Stimulated activated CD8-positive, alpha-beta memory T cell treated with anti-CD3 and anti-CD28 coated beads, Interleukin-2, amount 100 ng/mL, for 48 hours (primary cell): ENCODE measurements at regions not wholly inside any gene's neighbourhood (a gene's known extent, or its start where the extent isn't known, plus 50 kb on each side); places are given as distances from the start of the nearest gene placed in this dataset.

Experiments used
- DNase-seq, 2 donors: peaks; one replicate each; pipeline ENCODE4 v3.0.0-alpha.2; 2020; ENCODE audit warnings: low read depth in 2 of 2

DNA sequence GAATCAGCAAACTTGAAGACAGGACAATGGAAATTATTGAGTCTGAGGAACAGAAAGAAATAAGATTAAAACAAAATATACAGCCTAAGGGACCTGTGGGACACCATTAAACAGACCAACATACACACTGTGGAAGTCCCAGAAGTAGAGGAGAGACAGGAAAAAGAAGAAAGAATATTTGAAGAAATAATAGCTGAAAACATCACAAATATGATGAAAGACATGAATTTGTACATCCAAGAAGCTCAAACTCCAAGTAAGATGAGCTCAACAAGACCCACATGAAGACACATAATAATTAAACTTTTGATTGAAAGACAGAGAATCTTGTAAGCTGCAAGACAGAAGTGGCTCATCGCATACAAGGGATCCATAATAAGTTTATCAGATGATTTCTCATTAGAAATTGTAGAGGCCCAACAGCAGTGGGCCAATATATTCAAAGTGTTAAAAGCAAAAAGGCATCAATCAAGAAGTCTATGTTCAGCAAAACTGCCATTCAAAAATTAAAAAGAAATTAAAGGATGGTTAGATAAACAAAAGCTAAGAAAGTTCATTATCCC, 311.3 kb upstream of the ADGRL2 start:
- DNase-seq = no peak

- no peak for DNase-seq
Observed at GRCh38 chr1:81484284-81484683, 316.4 kb upstream of the ADGRL2 start.

DNA sequence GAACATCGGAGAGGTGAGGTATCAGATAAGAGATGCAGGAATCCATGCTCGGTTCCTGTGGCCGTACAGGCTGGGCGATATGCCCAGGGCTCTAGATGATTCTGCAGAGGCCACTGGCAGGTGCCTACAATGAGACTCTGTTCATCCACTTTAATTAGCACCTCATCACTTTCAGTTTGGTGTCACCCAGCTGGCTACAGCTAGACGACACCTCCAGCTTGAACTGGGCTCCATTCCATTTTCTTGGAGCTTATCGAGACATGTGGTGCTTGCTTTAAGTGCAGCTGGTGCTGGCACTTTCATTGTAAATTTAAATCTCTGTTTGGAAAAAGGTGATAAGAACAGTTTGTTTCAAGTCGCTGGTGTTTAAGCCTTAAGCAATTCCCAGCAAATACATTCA, 322.5 kb upstream of the ADGRL2 start:
- no peak for DNase-seq

- no peak for DNase-seq
Observed at GRCh38 chr1:81477710-81478109, 323.0 kb upstream of the ADGRL2 start.

DNA sequence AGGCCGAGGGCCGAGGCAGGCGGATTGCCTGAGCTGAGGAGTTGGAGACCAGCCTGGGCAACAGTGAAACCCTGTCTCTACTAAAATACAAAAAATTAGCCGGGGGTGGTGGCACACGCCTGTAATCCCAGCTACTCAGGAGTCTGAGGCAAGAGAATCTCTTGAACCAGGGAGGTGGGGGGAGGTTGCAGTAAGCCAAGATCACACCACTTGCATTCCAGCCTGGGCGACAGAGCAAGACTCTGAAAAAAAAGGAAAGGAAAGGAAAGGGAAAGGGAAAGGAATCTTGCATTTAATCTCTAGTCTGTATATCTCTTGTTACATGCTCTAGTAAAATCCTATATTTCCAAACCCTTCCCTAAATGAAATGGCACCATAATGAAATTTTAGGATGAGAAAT, 328.3 kb upstream of the ADGRL2 start:
- no peak for DNase-seq

DNA sequence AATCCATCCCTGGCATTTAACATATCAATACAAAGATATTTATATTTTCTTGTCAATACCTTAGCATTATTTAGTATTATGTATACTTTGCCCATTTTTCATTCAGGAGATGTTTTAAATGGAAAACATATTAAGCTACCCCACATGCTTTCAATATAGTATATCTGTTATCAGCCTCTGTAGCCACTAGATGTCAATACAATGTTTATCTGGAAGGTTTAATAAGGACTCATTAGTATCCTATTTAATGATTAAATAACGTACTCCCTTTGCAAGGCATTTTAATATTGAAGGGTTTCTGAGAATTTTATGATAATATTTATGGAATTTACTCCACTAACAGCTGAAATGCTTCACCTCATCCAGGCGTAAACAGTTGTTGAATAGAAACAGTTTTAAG, 329.5 kb upstream of the ADGRL2 start:
- DNase-seq = no peak

DNA sequence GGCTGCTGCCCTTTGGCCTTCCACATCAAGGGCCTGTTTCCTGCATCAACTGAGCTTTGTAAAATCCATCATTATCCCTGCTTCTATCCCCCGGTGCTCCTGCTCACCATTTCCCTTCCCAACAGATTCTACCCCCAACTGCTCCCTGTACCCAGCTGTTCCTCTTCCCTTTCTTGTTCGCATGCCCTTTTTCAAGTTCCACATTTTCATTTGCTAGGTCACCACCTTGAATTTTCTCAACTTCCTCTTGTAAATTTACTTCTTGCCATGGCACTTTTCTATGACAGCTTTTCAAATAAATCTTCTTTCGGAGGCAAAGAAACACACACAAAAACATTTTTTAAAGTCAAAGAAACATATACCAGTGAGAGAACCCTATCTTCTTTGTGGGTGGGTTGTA, 330.5 kb upstream of the ADGRL2 start:
- DNase-seq = no peak

GRCh38 chr1:81467383-81467782, 333.4 kb upstream of the ADGRL2 start:
- DNase-seq = no peak

DNA sequence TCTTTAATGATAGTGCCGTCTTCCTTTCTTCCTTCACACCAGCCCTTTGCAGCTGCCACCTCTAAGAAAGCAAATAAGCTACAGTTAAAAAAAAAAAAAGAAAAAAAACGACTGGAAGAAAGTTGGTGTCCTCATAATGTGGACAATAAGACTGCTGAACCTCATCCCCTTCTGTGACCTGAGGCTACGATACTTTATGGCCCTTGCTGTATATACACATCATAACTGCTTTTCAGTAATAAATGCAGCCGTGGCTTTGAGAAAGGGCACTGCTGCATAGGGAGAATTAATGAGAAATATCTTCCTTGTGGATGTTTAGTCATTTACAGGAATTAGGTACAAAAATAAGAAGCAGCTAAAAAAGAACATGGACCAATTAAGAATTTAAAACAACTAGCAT, 333.8 kb upstream of the ADGRL2 start:
- no peak for DNase-seq

DNA sequence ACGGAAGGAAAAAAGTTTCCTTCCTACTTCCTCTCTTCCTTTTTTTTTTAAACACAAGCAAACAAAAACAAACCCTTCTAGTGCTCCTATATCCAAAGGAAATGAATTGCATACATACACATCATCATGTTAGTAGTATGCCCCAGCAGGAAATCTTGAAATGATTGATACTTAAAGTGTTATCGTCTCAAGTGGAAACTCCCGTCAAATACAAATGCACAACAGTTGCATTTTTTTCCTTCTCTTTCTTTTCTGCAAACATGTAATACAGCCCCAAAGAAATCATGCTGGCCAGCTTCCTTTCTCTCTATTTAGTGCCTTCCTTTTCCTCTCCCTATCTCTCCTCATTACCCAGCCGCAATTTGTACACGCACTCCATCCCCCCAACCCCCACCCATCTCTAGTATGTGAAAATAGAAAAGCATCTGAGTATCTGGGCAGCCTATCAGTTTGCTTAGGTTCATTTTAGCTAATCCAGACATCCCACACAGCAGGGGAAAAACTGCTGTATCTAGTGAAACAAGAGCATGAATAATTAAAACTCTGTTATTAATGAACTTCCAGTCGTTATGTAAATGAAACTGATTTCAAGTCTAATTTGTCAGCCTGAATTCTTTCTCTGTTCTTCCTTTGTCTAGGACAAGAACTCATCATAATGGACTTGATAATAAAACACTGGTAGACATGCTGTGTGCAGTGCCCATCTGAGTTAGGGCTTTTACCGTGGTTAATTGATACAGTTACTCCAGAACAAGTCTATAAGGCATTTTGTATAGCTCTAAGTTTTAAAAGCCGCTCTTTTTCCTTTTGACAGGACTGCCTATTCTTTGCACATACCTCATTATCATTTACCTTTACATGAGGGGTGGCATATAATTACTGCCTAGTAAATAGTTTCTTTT, 336.5 kb upstream of the ADGRL2 start:
- DNase-seq = no peak

DNA sequence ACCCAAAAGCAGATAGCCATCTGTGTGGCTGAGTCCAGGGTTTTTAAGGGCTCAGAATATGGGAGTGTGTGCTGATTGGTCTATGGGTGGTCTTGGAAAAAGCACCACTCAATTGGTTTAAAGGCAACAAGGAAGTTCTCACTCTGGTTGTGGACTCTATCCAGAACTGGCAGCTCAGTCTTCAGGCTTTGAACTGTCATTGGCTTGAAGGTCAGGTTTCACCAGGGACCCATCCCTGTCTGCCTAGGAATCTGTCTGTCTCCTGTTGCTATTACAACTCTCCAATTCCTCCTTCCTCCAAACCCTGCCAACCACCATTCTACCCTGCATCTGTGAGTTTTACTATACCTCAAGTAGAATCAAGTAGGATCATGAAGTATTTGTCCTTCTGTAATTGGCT, 341.7 kb upstream of the ADGRL2 start:
- DNase-seq = no peak

GRCh38 chr1:81458186-81458585, 342.5 kb upstream of the ADGRL2 start:
- DNase-seq = no peak

DNA sequence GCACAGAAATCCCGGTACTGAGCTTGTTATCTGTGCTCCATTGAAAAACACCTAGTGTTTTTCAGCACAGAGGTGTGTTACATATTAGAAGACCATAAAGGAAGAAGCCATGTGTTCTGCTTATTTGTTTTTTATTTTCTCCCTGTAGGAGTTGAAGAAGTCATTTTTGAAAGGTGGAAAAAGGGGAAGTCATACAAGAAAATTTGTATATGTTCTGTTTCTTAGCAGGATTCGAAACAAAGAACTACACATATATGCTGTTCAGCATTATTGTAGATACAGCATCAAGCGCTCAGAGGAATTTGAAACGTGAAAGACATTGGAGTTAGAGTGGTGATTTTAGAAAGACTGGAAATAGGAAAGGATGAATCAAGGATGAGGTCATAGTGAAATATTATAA, 345.3 kb upstream of the ADGRL2 start:
- no peak for DNase-seq

DNA sequence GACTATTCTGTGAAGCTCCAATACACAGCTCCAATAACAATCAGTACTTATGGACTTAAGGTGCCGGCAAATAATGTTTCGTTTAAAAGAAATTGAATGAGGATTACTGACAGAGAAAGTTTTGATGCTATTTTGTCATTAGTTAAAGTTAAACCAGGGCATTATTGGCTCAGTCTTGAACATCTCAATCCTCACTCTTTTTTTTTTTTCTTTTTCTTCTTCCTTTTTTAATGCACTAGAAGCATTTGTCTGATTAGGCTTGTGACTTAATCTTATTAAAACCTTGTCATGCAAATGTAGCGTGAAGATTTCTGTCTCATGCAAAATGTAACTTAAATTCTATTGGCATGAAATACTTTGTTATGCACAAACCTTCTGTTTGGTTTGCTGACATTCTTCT, 346.8 kb upstream of the ADGRL2 start:
- DNase-seq = no peak

DNA sequence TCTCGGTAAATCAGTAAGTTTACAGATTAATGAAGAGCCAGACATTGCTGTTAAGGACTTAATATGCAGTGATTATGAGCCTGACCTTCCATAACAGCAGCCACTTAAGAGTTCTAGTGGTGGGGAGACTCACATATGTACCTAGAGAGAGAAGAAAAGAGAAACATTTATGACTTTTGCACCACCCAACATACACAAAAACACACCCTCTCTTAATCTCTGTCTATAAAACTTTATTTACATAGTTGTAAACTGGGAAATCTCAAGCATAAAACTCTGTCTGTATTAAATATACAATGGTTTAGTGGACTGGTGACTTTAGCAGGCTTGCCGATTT, 347.4 kb upstream of the ADGRL2 start:
- no peak for DNase-seq

DNA sequence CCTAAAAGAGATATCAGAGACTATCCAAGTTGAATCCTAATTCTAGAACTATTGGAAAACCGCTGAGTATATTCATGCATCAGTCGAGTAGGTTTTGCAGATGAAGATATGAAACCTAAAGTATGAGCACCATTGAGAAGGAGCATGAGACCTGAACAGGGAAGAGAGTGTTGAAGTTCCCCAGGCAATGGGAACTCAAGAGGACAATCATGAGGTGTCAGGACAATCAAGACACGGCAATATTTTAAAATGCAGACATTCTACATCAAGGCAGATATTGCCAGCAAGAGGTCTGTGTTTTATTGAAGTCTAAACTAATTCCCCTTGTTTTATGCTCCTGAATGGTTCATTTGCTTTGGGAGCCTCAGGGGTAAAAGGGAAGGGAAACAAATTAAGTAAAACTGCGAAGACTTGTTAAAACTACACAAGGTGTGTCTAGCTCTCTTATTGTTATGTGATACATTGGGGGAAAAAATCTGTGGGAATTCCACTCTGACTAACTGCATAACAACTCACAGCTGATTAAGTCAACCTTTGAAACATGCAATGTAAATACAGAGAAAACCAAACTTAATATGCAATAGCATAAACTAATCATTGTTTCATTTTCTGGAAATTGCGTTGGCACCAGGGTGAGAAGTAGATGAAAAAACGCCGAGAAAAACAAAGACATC, 347.9 kb upstream of the ADGRL2 start:
- DNase-seq = no peak

DNA sequence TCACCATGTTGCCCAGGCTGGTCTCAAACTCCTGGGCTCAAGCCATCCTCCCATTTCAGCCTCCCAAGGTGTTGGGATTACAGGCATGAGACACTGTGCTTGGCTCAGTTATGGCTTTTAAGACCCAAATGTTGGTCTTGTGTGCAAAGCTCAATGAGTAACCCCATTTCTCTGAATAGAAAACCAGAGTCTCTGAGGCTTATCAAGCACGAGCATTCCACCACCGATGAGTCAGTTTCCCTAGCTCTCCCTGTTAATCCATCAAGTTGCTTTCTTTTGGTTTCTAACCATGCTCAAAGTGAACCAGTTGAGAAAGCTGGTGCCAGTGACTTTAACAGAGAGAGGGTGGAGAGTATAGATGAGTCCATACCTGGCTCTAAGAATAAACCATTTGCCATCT, 350.9 kb upstream of the ADGRL2 start:
- no peak for DNase-seq

DNA sequence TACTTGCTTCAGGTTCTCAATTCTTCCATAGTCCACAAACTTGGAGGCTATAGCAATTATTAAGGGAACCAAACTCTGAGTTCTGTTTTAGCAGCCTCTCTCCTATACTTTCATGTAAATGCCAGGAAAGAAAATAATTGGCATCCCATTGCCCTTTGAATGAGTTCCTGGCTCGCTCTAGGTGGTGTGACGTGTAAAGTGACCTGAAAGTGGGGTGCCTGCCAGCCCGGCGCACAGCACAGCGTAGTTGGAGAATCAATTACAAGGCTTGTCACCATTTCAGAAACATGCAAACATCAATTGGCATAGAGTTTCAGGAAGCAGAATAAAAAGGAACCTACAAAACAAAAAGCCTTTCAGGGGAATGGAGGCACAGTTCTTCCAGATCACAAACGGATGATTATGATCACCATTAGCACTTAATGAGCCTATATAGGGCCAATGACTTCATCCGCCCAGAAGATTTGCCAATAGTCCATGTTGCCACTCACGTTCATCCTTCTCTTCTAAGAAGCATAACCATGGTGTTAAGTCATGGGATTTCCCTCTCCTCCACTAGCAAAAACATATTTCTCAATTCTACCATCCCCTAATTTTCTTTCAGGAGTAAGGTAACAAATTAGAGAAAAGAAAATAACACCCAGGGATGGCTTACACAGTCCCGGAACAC, 354.6 kb upstream of the ADGRL2 start:
- DNase-seq = no peak

GRCh38 chr1:81443288-81443687, 357.4 kb upstream of the ADGRL2 start:
- no peak for DNase-seq

GRCh38 chr1:81439046-81439823, 361.5 kb upstream of the ADGRL2 start:
- no peak for DNase-seq

GRCh38 chr1:81437649-81438048, 363.1 kb upstream of the ADGRL2 start:
- no peak for DNase-seq

DNA sequence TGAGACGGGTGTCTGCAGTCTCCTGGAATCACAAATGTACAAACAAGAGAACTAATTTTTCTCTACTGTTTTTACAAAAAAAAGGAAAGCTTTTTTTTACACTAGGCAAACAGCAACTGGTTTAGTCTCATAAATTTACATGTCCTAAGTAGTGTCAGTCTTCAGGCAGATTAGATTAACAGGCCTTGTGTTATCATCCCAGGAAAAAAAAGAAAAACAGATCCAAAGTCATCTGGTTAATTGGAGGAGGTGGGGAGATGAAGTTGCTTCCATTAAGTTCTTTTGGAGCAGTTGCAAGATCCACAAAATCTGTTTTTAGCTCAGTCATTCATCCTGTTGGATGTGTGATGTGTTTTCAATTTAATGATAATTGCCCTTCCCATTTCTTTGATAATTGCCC, 363.5 kb upstream of the ADGRL2 start:
- DNase-seq = no peak
